ENCODE measurements at regions not wholly inside any gene's neighbourhood (a gene's known extent, or its start where the extent isn't known, plus 50 kb on each side); places are given as distances from the start of the nearest gene placed in this dataset.
"Not testable (repeated sequence)": the region's sequence is repeated elsewhere in the genome, so short reads cannot be mapped to it uniquely, and the experiment has no call there.

DNA sequence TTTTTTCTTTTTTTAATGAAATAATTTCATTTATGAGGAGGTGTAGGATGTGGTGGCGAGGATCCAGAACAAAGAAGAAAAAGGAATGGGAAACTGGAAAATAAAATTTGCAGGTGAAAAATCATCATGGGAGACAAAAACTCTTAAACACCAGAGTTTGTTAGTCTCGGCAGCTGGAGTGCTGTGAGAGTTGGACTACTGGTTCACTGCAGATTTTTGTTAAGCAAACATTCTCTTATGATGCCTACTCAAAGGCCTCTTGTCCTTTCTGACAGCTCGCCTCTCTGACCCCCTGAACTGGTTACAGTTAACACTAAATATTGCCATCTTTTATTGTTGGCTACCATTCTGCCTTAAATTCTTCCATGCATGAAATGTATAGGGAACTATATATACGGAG, 152.4 kb upstream of the DPH6 start:
- Histone ChIP-seq H3K9me3 (no peaks in the 10 kb centered on the region), H3K4me1 (peaks cover 0 to 22% (median 0%) of the 10 kb centered on the region in 4 donors), H3K4me3 (no peak overlapping the region), H3K36me3 (no peaks in the 10 kb centered on the region), H3K27ac (peak overlapping the region in 1 of 4 donors; percentile 66), H3K27me3 (no peaks in the 10 kb centered on the region)
- intact Hi-C loops (cut with DNase I) = no loop called here
- TF ChIP-seq POLR2AphosphoS5 (IDR thresholded peaks at IDR 0.05) (no peak), EP300 (IDR thresholded peaks at IDR 0.05) (no peak), POLR2A (IDR thresholded peaks at IDR 0.05) (no peak)
- TF ChIP-seq, protein P1, sequence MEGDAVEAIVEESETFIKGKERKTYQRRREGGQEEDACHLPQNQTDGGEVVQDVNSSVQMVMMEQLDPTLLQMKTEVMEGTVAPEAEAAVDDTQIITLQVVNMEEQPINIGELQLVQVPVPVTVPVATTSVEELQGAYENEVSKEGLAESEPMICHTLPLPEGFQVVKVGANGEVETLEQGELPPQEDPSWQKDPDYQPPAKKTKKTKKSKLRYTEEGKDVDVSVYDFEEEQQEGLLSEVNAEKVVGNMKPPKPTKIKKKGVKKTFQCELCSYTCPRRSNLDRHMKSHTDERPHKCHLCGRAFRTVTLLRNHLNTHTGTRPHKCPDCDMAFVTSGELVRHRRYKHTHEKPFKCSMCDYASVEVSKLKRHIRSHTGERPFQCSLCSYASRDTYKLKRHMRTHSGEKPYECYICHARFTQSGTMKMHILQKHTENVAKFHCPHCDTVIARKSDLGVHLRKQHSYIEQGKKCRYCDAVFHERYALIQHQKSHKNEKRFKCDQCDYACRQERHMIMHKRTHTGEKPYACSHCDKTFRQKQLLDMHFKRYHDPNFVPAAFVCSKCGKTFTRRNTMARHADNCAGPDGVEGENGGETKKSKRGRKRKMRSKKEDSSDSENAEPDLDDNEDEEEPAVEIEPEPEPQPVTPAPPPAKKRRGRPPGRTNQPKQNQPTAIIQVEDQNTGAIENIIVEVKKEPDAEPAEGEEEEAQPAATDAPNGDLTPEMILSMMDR (IDR thresholded peaks at IDR 0.05) = no peak
- WGBS, 2 donors = 34 to 70% methylated on average over 4 of the region's 4 CpGs
- DNase-seq = no peak

DNA sequence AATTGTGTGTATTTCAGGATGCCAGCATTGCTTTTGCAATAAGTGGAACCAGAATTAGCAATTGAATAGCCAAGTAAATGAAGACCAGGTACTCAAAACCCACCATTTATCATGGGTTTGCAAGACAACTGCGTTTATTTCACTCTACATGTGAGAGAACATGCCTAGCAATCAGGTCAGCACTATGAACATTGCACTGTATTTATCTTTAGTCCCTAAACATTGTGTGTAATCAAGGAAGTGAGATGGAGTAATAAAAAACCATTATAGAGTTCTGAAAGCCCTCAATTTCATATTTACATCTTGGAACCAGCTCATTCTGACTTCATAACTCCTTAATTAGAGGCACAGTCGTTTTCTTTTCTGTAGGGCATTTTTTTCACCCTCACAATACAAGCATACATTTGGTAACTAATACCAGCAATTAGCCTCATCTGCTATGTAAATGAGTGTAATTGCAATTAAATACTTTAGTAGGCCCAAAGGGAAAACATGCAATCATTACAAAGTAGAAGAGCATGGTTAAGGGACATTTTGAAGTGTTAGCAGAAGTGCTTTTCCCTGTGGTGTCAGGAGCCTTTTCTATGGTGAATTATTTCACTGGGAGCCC, 153.1 kb upstream of the DPH6 start:
- Histone ChIP-seq H3K27me3 (no peaks in the 10 kb centered on the region), H3K27ac (peak overlapping the region in 1 of 4 donors; percentile 66), H3K4me3 (no peak overlapping the region), H3K4me1 (peaks cover 0 to 15% (median 0%) of the 10 kb centered on the region in 4 donors), H3K9me3 (no peaks in the 10 kb centered on the region), H3K36me3 (no peaks in the 10 kb centered on the region)
- intact Hi-C loops (cut with DNase I) = no loop called here
- no peak for TF ChIP-seq POLR2A (IDR thresholded peaks at IDR 0.05)
- TF ChIP-seq POLR2AphosphoS5 (IDR thresholded peaks at IDR 0.05) = no peak
- TF ChIP-seq EP300 (IDR thresholded peaks at IDR 0.05) = no peak
- TF ChIP-seq, protein P1 (IDR thresholded peaks at IDR 0.05) = no peak
- no peak for DNase-seq
- 11 to 53% methylated on average over 2 of the region's 2 CpGs for WGBS, 2 donors

DNA sequence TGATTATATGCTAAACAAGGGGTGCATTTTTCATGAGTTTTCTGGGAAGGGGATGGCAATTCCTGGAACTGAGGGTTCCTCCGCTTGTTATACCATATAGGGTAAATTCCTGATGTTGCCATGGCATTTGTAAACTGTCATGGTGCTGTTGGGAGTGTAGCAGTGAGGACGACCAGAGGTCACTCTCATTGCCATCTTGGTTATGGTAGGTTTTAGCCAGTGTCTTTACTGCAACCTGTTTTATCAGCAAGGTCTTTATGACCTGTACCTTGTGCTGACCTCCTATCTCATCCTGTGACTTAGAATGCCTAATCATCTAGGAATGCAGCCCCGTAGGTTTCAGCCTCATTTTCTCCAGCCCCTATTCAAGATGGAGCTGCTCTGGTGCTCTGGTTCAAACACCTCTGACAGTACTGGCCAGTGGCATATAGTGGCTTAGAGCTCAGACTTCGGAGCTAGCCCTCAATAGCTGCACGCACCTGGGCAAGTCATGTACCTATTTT, 154.2 kb upstream of the DPH6 start:
- H3K27me3 ChIP-seq; H3K27ac ChIP-seq; intact Hi-C loops (cut with DNase I); H3K4me3 ChIP-seq; H3K36me3 ChIP-seq; H3K9me3 ChIP-seq; DNase-seq: not testable (repeated sequence)
- WGBS, 2 donors = 71 to 75% methylated on average over 5 of the region's 5 CpGs
- H3K4me1 ChIP-seq = peaks cover 0 to 13% (median 0%) of the 10 kb centered on the region in 4 donors

GRCh38 chr15:35701402-35702046, 155.6 kb upstream of the DPH6 start:
- no peak overlapping the region for H3K4me3 ChIP-seq
- intact Hi-C loops (cut with DNase I) = no loop called here
- H3K36me3 ChIP-seq = no peaks in the 10 kb centered on the region
- DNase-seq = no peak
- 95 to 96% methylated on average over 4 of the region's 4 CpGs for WGBS, 2 donors
- TF ChIP-seq POLR2AphosphoS5 (IDR thresholded peaks at IDR 0.05) = no peak
- no peak for TF ChIP-seq EP300 (IDR thresholded peaks at IDR 0.05)
- TF ChIP-seq, protein P1 (IDR thresholded peaks at IDR 0.05) = no peak
- no peak for TF ChIP-seq POLR2A (IDR thresholded peaks at IDR 0.05)
- no peaks in the 10 kb centered on the region for H3K27me3 ChIP-seq
- peaks cover 0 to 26% (median 10%) of the 10 kb centered on the region in 4 donors for H3K4me1 ChIP-seq
- no peak overlapping the region for H3K27ac ChIP-seq
- H3K9me3 ChIP-seq = no peaks in the 10 kb centered on the region

GRCh38 chr15:35702946-35703495, 157.1 kb upstream of the DPH6 start:
- Histone ChIP-seq H3K27ac (no peak overlapping the region), H3K4me3 (no peak overlapping the region), H3K27me3 (no peaks in the 10 kb centered on the region), H3K36me3 (no peaks in the 10 kb centered on the region), H3K4me1 (peaks cover 0 to 18% (median 10%) of the 10 kb centered on the region in 4 donors), H3K9me3 (no peaks in the 10 kb centered on the region)
- TF ChIP-seq EP300 (IDR thresholded peaks at IDR 0.05) = no peak
- TF ChIP-seq, protein P1 (IDR thresholded peaks at IDR 0.05) = no peak
- intact Hi-C loops (cut with DNase I) = no loop called here
- DNase-seq = no peak
- 63 to 77% methylated on average over 3 of the region's 3 CpGs for WGBS, 2 donors
